HEK293T (cell line): ENCODE measurements at regions not wholly inside any gene's neighbourhood (a gene's known extent, or its start where the extent isn't known, plus 50 kb on each side); places are given as distances from the start of the nearest gene placed in this dataset.

ENCODE experiments used
- BHLHE40 ChIP-seq: fragments of 450-650 bp; IDR thresholded peaks from 2 replicates; pipeline ENCODE4 v1.6.1; 2016; ENCODE audit warnings: mild to moderate bottlenecking, moderate library complexity, borderline replicate concordance
- CTBP1 ChIP-seq: fragments of 450-650 bp; IDR thresholded peaks from 2 replicates; pipeline ENCODE4 v1.6.1; 2016; ENCODE audit warnings: borderline replicate concordance
- ELF4 ChIP-seq: fragments of 450-650 bp; IDR thresholded peaks from 2 replicates; pipeline ENCODE4 v1.6.1; 2017; ENCODE audit warnings: antibody characterized with exemption
- FOXA1 ChIP-seq: fragments of 450-650 bp; IDR thresholded peaks from 2 replicates; pipeline ENCODE4 v1.6.1; 2016; ENCODE audit warnings: mild to moderate bottlenecking
- FOXK2 ChIP-seq: fragments of 450-650 bp; IDR thresholded peaks from 2 replicates; pipeline ENCODE4 v1.6.1; 2016; ENCODE audit warnings: mild to moderate bottlenecking
- FOXM1 ChIP-seq: fragments of 450-650 bp; IDR thresholded peaks from 2 replicates; pipeline ENCODE4 v1.6.1; 2017; ENCODE audit warnings: mild to moderate bottlenecking, borderline replicate concordance
- L3MBTL2 ChIP-seq: fragments of 450-650 bp; conservative IDR thresholded peaks from 2 replicates; pipeline ENCODE4 v1.6.1; 2016; ENCODE audit warnings: mild to moderate bottlenecking
- SP1 ChIP-seq: fragments of 450-650 bp; IDR thresholded peaks from 2 replicates; pipeline ENCODE4 v1.6.1; 2017
- SUZ12 ChIP-seq: fragments of 450-650 bp; IDR thresholded peaks from 2 replicates; pipeline ENCODE4 v1.6.1; 2016; ENCODE audit warnings: mild to moderate bottlenecking
- ZNF384 ChIP-seq: fragments of 450-650 bp; IDR thresholded peaks from 2 replicates; pipeline ENCODE4 v1.6.1; 2016
- TF ChIP-seq, protein P1 (sequence below): fragments of 450-650 bp; IDR thresholded peaks from 2 replicates; pipeline ENCODE4 v1.6.1; 2016

DNA sequence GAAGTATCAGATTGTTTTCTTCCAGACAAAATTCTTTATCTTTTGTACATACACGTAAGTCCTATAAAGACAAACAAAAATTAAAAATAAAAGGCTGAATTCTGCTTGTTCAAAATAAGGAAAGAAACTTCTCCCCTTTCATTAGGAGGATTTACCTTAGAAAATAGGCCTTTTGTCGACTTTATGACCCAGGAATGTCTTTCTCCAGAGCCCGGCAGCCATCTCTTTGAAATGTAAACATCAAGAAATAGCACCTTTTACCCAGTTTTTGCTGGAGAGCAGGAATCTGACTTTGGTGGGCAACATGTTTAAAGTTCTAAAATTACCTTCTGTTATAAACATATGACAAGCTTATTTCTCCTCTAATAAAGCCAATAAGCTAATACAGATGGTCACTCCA is 373.0 kb upstream of the FTMT start:
- TF ChIP-seq SP1 = no peak
- TF ChIP-seq BHLHE40 = no peak
- TF ChIP-seq, protein P1, sequence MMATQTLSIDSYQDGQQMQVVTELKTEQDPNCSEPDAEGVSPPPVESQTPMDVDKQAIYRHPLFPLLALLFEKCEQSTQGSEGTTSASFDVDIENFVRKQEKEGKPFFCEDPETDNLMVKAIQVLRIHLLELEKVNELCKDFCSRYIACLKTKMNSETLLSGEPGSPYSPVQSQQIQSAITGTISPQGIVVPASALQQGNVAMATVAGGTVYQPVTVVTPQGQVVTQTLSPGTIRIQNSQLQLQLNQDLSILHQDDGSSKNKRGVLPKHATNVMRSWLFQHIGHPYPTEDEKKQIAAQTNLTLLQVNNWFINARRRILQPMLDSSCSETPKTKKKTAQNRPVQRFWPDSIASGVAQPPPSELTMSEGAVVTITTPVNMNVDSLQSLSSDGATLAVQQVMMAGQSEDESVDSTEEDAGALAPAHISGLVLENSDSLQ = no peak
- no peak for TF ChIP-seq FOXM1
- no peak for TF ChIP-seq FOXK2
- no peak for TF ChIP-seq ZNF384
- TF ChIP-seq CTBP1 = no peak
- TF ChIP-seq ELF4 = no peak
- TF ChIP-seq L3MBTL2 = no peak
- no peak for TF ChIP-seq SUZ12
- no peak for TF ChIP-seq FOXA1
